A549 (cell line): ENCODE measurements at regions not wholly inside any gene's neighbourhood (a gene's known extent, or its start where the extent isn't known, plus 50 kb on each side); places are given as distances from the start of the nearest gene placed in this dataset.

Source experiments
- ATAC-seq, 2 experiments: fragments of 200-7000 bp in 1 of 2; fragments of >200 bp in 1 of 2; cut with Nextera tagmentation in 1 of 2; cut with Tn5 transposase in 1 of 2; 3 replicates each; pipeline versions ENCODE4 v1.8.0 to v1.9.1; 2018 to 2020; ENCODE audit warnings: mild to moderate bottlenecking in 1 of 2, moderate library complexity in 1 of 2
- CTCF ChIA-PET: fragments of 300-600 bp; sonication (Branson Sonifier 250); formaldehyde crosslinking; extraction: SDS; loops from one replicate; lab custom pipeline; 2021; ENCODE audit warnings: antibody characterized with exemption, inconsistent platforms; lab: Yijun Ruan, JAX
- POLR2A ChIA-PET: fragments of 350-600 bp; formaldehyde crosslinking; extraction: SDS; loops from one replicate; lab custom pipeline; 2021; ENCODE audit warnings: antibody characterized with exemption, inconsistent platforms; lab: Yijun Ruan, JAX
- DNase-seq, 2 experiments: peaks; one replicate each; pipeline versions ENCODE4 v3.0.0 to v3.0.0-alpha.2; 2011 to 2016; ENCODE audit warnings: low read depth in 1 of 2, low spot score in 1 of 2
- FAIRE-seq: peaks from 2 replicates; lab custom pipeline; 2011; peaks lifted over from hg19 to GRCh38; lab: Jason Lieb, UNC
- H3K27ac ChIP-seq, 2 experiments: fragments of >200 bp; sonication (Bioruptor Twin); formaldehyde crosslinking; 3 replicates each; pipeline ENCODE4 v1.5.1; 2016 to 2017
- H3K4me1 ChIP-seq: fragments of >200 bp; sonication (Bioruptor Twin); formaldehyde crosslinking; 3 replicates; pipeline ENCODE4 v1.6.1; 2016
- H3K4me2 ChIP-seq: fragments of >200 bp; sonication (Bioruptor Twin); formaldehyde crosslinking; 3 replicates; pipeline ENCODE4 v1.6.1; 2016
- H3K4me3 ChIP-seq: fragments of >200 bp; sonication (Bioruptor Twin); formaldehyde crosslinking; 3 replicates; pipeline ENCODE4 v1.5.1; 2016
- H3K9me3 ChIP-seq: fragments of >200 bp; sonication (Bioruptor Twin); formaldehyde crosslinking; 3 replicates; pipeline ENCODE4 v1.6.1; 2016
- CBX2 ChIP-seq: fragments of 200-600 bp; sonication (generic); IDR thresholded peaks from 2 replicates; pipeline ENCODE4 v1.6.1; 2016; ENCODE audit warnings: low read depth, mild to moderate bottlenecking, borderline replicate concordance
- CBX8 ChIP-seq: fragments of 200-600 bp; sonication (generic); IDR thresholded peaks from 2 replicates; pipeline ENCODE4 v1.6.1; 2016
- CHD4 ChIP-seq: fragments of 200-600 bp; sonication (generic); IDR thresholded peaks from 2 replicates; pipeline ENCODE4 v1.6.1; 2016; ENCODE audit warnings: antibody characterized with exemption, mild to moderate bottlenecking, borderline replicate concordance
- E2F6 ChIP-seq: IDR thresholded peaks from 2 replicates; pipeline ENCODE4 v1.6.1; 2012; ENCODE audit warnings: low read depth, borderline replicate concordance
- EHMT2 ChIP-seq: fragments of 200-600 bp; sonication (generic); IDR thresholded peaks from 2 replicates; pipeline ENCODE4 v1.6.1; 2016; ENCODE audit warnings: antibody characterized with exemption, low read depth, mild to moderate bottlenecking, moderate library complexity
- EP300 ChIP-seq, 2 experiments: fragments of >200 bp; sonication (Bioruptor Twin); formaldehyde crosslinking; IDR thresholded peaks; 2 replicates in 1 of 2; 3 replicates in 1 of 2; pipeline ENCODE4 v1.6.1; 2016 to 2017
- ESRRA ChIP-seq: fragments of 150-350 bp; IDR thresholded peaks from 2 replicates; pipeline ENCODE4 v1.6.1; 2014; ENCODE audit warnings: mild to moderate bottlenecking, low read length, borderline replicate concordance
- FOSB ChIP-seq: fragments of 250-450 bp; sonication (Bioruptor Pico); IDR thresholded peaks from 2 replicates; pipeline ENCODE4 v1.5.0; 2020; ENCODE audit warnings: mild to moderate bottlenecking, moderate library complexity
- FOSL2 ChIP-seq, 2 experiments: fragments of 450-650 bp in 1 of 2; fragments of >200 bp in 1 of 2; sonication (Bioruptor Twin) in 1 of 2; formaldehyde crosslinking; IDR thresholded peaks; 2 replicates each; pipeline versions ENCODE4 v1.5.0 to v1.6.1; 2016 to 2020; ENCODE audit warnings: mild to moderate bottlenecking in 1 of 2, moderate library complexity in 1 of 2
- FOXS1 ChIP-seq: fragments of 250-450 bp; sonication (Bioruptor Pico); IDR thresholded peaks from 2 replicates; pipeline ENCODE4 v1.5.0; 2020; ENCODE audit warnings: mild to moderate bottlenecking, moderate library complexity
- GATA3 ChIP-seq: IDR thresholded peaks from 2 replicates; pipeline ENCODE4 v1.6.1; 2012; ENCODE audit warnings: borderline replicate concordance
- HES2 ChIP-seq: fragments of >200 bp; sonication (Bioruptor Twin); formaldehyde crosslinking; IDR thresholded peaks from 2 replicates; pipeline ENCODE4 v1.6.1; 2016
- HEYL ChIP-seq: fragments of 250-450 bp; sonication (Bioruptor Pico); IDR thresholded peaks from 2 replicates; pipeline ENCODE4 v1.8.0; 2021; ENCODE audit warnings: mild to moderate bottlenecking, moderate library complexity
- HOXA7 ChIP-seq: fragments of 250-450 bp; sonication (Bioruptor Pico); IDR thresholded peaks from 2 replicates; pipeline ENCODE4 v1.5.0; 2020; ENCODE audit warnings: mild to moderate bottlenecking, moderate library complexity
- HOXB13 ChIP-seq: fragments of 250-450 bp; sonication (Bioruptor Pico); IDR thresholded peaks from 2 replicates; pipeline ENCODE4 v1.5.0; 2020; ENCODE audit warnings: low read depth, mild to moderate bottlenecking, moderate library complexity
- HOXB5 ChIP-seq: fragments of 250-450 bp; sonication (Bioruptor Pico); IDR thresholded peaks from 2 replicates; pipeline ENCODE4 v1.5.0; 2020; ENCODE audit warnings: mild to moderate bottlenecking, moderate library complexity
- KDM1A ChIP-seq: fragments of 200-600 bp; sonication (generic); IDR thresholded peaks from 2 replicates; pipeline ENCODE4 v1.6.1; 2016; ENCODE audit warnings: low read depth, mild to moderate bottlenecking
- MAFK ChIP-seq: fragments of 450-650 bp; IDR thresholded peaks from 2 replicates; pipeline ENCODE4 v1.6.1; 2014; ENCODE audit not compliant: partially characterized antibody
- MAX ChIP-seq: IDR thresholded peaks from 2 replicates; pipeline ENCODE4 v1.6.1; 2012
- MAZ ChIP-seq: fragments of 150-350 bp; IDR thresholded peaks from 2 replicates; pipeline ENCODE4 v1.6.1; 2014; ENCODE audit warnings: antibody characterized with exemption, low read depth, low read length, borderline replicate concordance
- NFE2L2 ChIP-seq: fragments of 150-350 bp; conservative IDR thresholded peaks from 2 replicates; pipeline ENCODE4 v1.6.1; 2014; ENCODE audit warnings: low read length
- RAD21 ChIP-seq, 2 experiments: fragments of >200 bp in 1 of 2; sonication (Bioruptor Twin) in 1 of 2; formaldehyde crosslinking in 1 of 2; IDR thresholded peaks in 1 of 2; conservative IDR thresholded peaks in 1 of 2; 2 replicates in 1 of 2; 3 replicates in 1 of 2; pipeline ENCODE4 v1.6.1; 2012 to 2018; ENCODE audit warnings: inconsistent platforms in 1 of 2
- RARB ChIP-seq: fragments of 250-450 bp; sonication (Bioruptor Pico); IDR thresholded peaks from 2 replicates; pipeline ENCODE4 v1.8.0; 2021; ENCODE audit warnings: mild to moderate bottlenecking, moderate library complexity
- REST ChIP-seq: fragments of 200-600 bp; sonication (generic); IDR thresholded peaks from 2 replicates; pipeline ENCODE4 v1.6.1; 2016; ENCODE audit warnings: antibody characterized with exemption, mild to moderate bottlenecking, moderate library complexity
- RNF2 ChIP-seq: fragments of 200-600 bp; sonication (generic); IDR thresholded peaks from 2 replicates; pipeline ENCODE4 v1.6.1; 2016; ENCODE audit warnings: low read depth, mild to moderate bottlenecking, antibody characterized with exemption, moderate library complexity, borderline replicate concordance
- SMC3 ChIP-seq: fragments of >200 bp; sonication (Bioruptor Twin); formaldehyde crosslinking; IDR thresholded peaks from 3 replicates; pipeline ENCODE4 v1.6.1; 2018; ENCODE audit warnings: inconsistent platforms
- TFCP2L1 ChIP-seq: fragments of 250-450 bp; sonication (Bioruptor Pico); IDR thresholded peaks from 2 replicates; pipeline ENCODE4 v1.5.0; 2021; ENCODE audit warnings: mild to moderate bottlenecking
- TP53 ChIP-seq: fragments of 250-450 bp; sonication (Bioruptor Pico); IDR thresholded peaks from 2 replicates; pipeline ENCODE4 v1.5.0; 2021; ENCODE audit warnings: mild to moderate bottlenecking, moderate library complexity
- ZFP36 ChIP-seq: fragments of 450-650 bp; IDR thresholded peaks from 2 replicates; pipeline ENCODE4 v1.6.1; 2014; ENCODE audit warnings: borderline replicate concordance; ENCODE audit not compliant: partially characterized antibody
- ZSCAN20 ChIP-seq: fragments of 250-450 bp; sonication (Bioruptor Pico); IDR thresholded peaks from 2 replicates; pipeline ENCODE4 v1.8.0; 2022; ENCODE audit warnings: mild to moderate bottlenecking, moderate library complexity
- whole genome bisulfite sequencing: methylation state at CpG from one replicate; pipeline ENCODE4 v1.1.6; 2017; ENCODE audit errors: missing lambda C conversion rate; 5-methylcytosine and 5-hydroxymethylcytosine counted together
- TF ChIP-seq, protein P1 (sequence below): fragments of 150-350 bp; IDR thresholded peaks from 2 replicates; pipeline ENCODE4 v1.6.1; 2014; ENCODE audit warnings: low read depth, mild to moderate bottlenecking, low read length
- TF ChIP-seq, protein P2 (sequence below): IDR thresholded peaks from 2 replicates; pipeline ENCODE4 v1.6.1; 2012

- Histone ChIP-seq H3K9me3 (no peaks in the 10 kb centered on the region), H3K4me1 (no peaks in the 10 kb centered on the region), H3K27ac (no peak overlapping the region), H3K4me3 (no peak overlapping the region), H3K4me2 (no peak overlapping the region)
- ATAC-seq (no peak), DNase-seq (no peak), FAIRE-seq (no peak)
- CTCF ChIA-PET: interaction anchor here (0.9 kb wide), 1 partner anchor 97 kb away, joined by 4 read pairs; no protein-coding TSS in a partner anchor
- WGBS: 23% methylated on average over 3 of the region's 3 CpGs
- TF ChIP-seq REST (no peak), HES2 (no peak), TFCP2L1 (no peak), GATA3 (no peak), ZFP36 (no peak), HOXB13 (CRISPR knock-in tag) (no peak), MAX (no peak), CBX8 (no peak), HOXA7 (CRISPR knock-in tag) (no peak), CBX2 (no peak), CHD4 (no peak), RARB (no peak), ZSCAN20 (no peak), MAZ (no peak), MAFK (no peak), KDM1A (no peak), RNF2 (no peak)
- TF ChIP-seq, protein P1, sequence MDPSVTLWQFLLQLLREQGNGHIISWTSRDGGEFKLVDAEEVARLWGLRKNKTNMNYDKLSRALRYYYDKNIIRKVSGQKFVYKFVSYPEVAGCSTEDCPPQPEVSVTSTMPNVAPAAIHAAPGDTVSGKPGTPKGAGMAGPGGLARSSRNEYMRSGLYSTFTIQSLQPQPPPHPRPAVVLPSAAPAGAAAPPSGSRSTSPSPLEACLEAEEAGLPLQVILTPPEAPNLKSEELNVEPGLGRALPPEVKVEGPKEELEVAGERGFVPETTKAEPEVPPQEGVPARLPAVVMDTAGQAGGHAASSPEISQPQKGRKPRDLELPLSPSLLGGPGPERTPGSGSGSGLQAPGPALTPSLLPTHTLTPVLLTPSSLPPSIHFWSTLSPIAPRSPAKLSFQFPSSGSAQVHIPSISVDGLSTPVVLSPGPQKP: no peak
- TF ChIP-seq, all 56 proteins: peak for 0
- POLR2A ChIA-PET: no interaction called here
Observed at GRCh38 chr7:142362349-142362748, 104.5 kb upstream of the PRSS58 start.

DNA sequence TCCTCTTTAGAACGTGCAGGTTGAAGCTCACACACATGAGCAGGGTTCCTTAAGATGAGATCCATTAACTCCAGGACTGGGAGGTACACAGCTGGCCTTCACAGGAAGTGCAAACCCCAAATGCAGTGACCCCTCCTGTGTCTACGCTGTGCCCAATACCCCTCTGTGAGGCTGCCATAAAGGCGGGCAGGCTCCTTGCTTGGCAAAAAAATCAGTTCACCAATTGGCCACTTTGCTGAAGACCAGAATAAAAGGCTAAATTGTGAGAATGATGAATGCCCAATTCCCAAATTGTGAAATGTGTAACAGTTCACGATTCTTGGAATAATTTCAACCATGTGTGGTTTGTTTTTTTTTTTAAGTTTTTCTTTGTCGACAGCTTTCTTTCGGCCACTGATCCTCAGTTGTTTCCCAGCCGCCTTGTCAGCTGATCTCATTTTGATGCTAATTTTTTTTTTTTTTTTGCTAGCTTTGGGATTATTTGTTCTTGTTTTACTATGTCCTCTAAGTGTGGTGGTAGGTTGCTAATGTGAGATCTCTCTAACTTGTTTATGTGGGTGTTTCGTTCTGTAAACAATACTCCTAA is 101.9 kb upstream of the PRSS58 start:
- DNase-seq: no peak
- FAIRE-seq: no peak
- H3K4me1 ChIP-seq: no peaks in the 10 kb centered on the region
- WGBS: 48% methylated on average over 8 of the region's 8 CpGs
- no peak for ATAC-seq
- TF ChIP-seq HES2: no peak
- no peak for TF ChIP-seq ESRRA
- TF ChIP-seq TP53 (CRISPR knock-in tag): no peak
- no peak for TF ChIP-seq EHMT2
- TF ChIP-seq E2F6: no peak
- no peak for TF ChIP-seq HEYL
- TF ChIP-seq FOSB (CRISPR knock-in tag): no peak
- no peak for TF ChIP-seq FOXS1 (CRISPR knock-in tag)
- no peak for TF ChIP-seq EP300 (IDR thresholded peaks at IDR 0.05)
- no peak for TF ChIP-seq CBX8
- TF ChIP-seq HOXB5 (CRISPR knock-in tag): no peak
- no peak for TF ChIP-seq NFE2L2
- TF ChIP-seq CBX2: no peak
- no peak for TF ChIP-seq SMC3
- no peak for TF ChIP-seq TFCP2L1
- TF ChIP-seq RAD21 (conservative IDR thresholded peaks at IDR 0.05 in 1 of 2, IDR thresholded peaks at IDR 0.05 in 1 of 2): no peak
- no peak for TF ChIP-seq FOSL2 (IDR thresholded peaks at IDR 0.05)
- no peak for TF ChIP-seq FOSL2 (CRISPR knock-in tag; IDR thresholded peaks at IDR 0.05)
- TF ChIP-seq, protein P2, sequence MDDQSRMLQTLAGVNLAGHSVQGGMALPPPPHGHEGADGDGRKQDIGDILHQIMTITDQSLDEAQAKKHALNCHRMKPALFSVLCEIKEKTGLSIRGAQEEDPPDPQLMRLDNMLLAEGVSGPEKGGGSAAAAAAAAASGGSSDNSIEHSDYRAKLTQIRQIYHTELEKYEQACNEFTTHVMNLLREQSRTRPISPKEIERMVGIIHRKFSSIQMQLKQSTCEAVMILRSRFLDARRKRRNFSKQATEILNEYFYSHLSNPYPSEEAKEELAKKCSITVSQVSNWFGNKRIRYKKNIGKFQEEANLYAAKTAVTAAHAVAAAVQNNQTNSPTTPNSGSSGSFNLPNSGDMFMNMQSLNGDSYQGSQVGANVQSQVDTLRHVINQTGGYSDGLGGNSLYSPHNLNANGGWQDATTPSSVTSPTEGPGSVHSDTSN: no peak
- TF ChIP-seq, all 56 proteins: peak for 0
- POLR2A ChIA-PET: no interaction called here
- Histone ChIP-seq H3K4me3 (no peak overlapping the region), H3K4me2 (no peak overlapping the region), H3K27ac (no peak overlapping the region), H3K9me3 (no peaks in the 10 kb centered on the region)
- CTCF ChIA-PET: interaction anchor here (0.6 to 1.6 kb wide), 7 partner anchors 9 to 773 kb away, joined by 3 to 5 read pairs (median 3); no protein-coding TSS in a partner anchor
